H1 (cell line): ENCODE measurements at regions not wholly inside any gene's neighbourhood (a gene's known extent, or its start where the extent isn't known, plus 50 kb on each side); places are given as distances from the start of the nearest gene placed in this dataset.

Source experiments
- CTCF ChIA-PET: fragments of 300-600 bp; sonication (Branson Sonifier 250); formaldehyde crosslinking; loops from one replicate; lab custom pipeline; 2021; ENCODE audit not compliant: partially characterized antibody; lab: Charles Lee
- POLR2A ChIA-PET: fragments of 300-600 bp; sonication (Branson Sonifier 250); formaldehyde crosslinking; loops from one replicate; lab custom pipeline; 2021; ENCODE audit warnings: inconsistent platforms; ENCODE audit not compliant: partially characterized antibody; lab: Charles Lee
- DNase-seq, 2 experiments: peaks; one replicate each; pipeline versions ENCODE4 v3.0.0 to v3.0.0-alpha.2; 2010 to 2022; ENCODE audit warnings: low spot score in 2 of 2, low read depth in 1 of 2, mixed read lengths in 1 of 2
- FAIRE-seq: peaks from 2 replicates; lab custom pipeline; 2011; peaks lifted over from hg19 to GRCh38; lab: Jason Lieb, UNC
- H2AFZ ChIP-seq: 2 replicates; pipeline ENCODE4 v1.8.1; 2012; ENCODE audit warnings: low read length, inconsistent platforms
- H2AK5ac ChIP-seq: 2 replicates; pipeline ENCODE4 v1.6.1; 2013; ENCODE audit warnings: low read depth, low read length
- H2BK120ac ChIP-seq: replicated peaks from 2 replicates; pipeline ENCODE3; 2013; ENCODE audit warnings: low read depth, low read length, inconsistent platforms
- H2BK12ac ChIP-seq: 2 replicates; pipeline ENCODE4 v1.6.1; 2013; ENCODE audit warnings: low read depth, low read length
- H2BK15ac ChIP-seq: 2 replicates; pipeline ENCODE4 v1.6.1; 2013; ENCODE audit warnings: low read length
- H2BK20ac ChIP-seq: 2 replicates; pipeline ENCODE4 v1.6.1; 2013; ENCODE audit warnings: low read length
- H2BK5ac ChIP-seq: 2 replicates; pipeline ENCODE4 v1.6.1; 2013; ENCODE audit warnings: low read depth, low read length
- H3K14ac ChIP-seq: 2 replicates; pipeline ENCODE4 v1.6.1; 2013; ENCODE audit warnings: inconsistent platforms; ENCODE audit not compliant: insufficient read length
- H3K18ac ChIP-seq: 2 replicates; pipeline ENCODE4 v1.6.1; 2013; ENCODE audit warnings: low read length; ENCODE audit errors: extremely low read depth
- H3K23ac ChIP-seq: 2 replicates; pipeline ENCODE4 v1.6.1; 2013; ENCODE audit warnings: inconsistent platforms; ENCODE audit not compliant: insufficient read length
- H3K23me2 ChIP-seq: 2 replicates; pipeline ENCODE4 v1.6.1; 2013; ENCODE audit warnings: low read depth, low read length
- H3K27ac ChIP-seq: 2 replicates; pipeline ENCODE4 v1.6.1; 2011; ENCODE audit warnings: low read depth, low read length, inconsistent platforms
- H3K27me3 ChIP-seq, 4 experiments: replicated peaks in 1 of 4; 1 replicate in 1 of 4; 2 replicates in 3 of 4; pipeline versions ENCODE4 v1.6.1 to v1.8.1; 2011 to 2013; ENCODE audit warnings: low read length in 3 of 4, mild to moderate bottlenecking in 3 of 4, inconsistent platforms in 2 of 4, mixed read lengths in 2 of 4, moderate library complexity in 1 of 4; ENCODE audit not compliant: control insufficient read depth in 3 of 4, insufficient read depth in 3 of 4; ENCODE audit errors: extremely low read depth in 1 of 4
- H3K36me3 ChIP-seq, 4 experiments: 2 replicates each; pipeline versions ENCODE4 v1.6.1 to v1.8.1; 2011 to 2013; ENCODE audit warnings: mild to moderate bottlenecking in 4 of 4, low read length in 3 of 4, moderate library complexity in 2 of 4, control low read depth in 1 of 4, inconsistent platforms in 1 of 4; ENCODE audit not compliant: insufficient read depth in 4 of 4, control insufficient read depth in 2 of 4
- H3K4ac ChIP-seq: replicated peaks from 2 replicates; pipeline ENCODE3; 2013; ENCODE audit warnings: low read length, low read depth, mixed read lengths, inconsistent platforms; ENCODE audit not compliant: insufficient read length
- H3K4me1 ChIP-seq, 4 experiments: replicated peaks in 1 of 4; 1 replicate in 1 of 4; 2 replicates in 3 of 4; pipeline versions ENCODE4 v1.6.1 to v1.8.1; 2011 to 2013; ENCODE audit warnings: low read length in 3 of 4, inconsistent platforms in 2 of 4, mixed read lengths in 1 of 4; ENCODE audit not compliant: insufficient read depth in 4 of 4, control insufficient read depth in 3 of 4
- H3K4me2 ChIP-seq, 2 experiments: 2 replicates each; pipeline versions ENCODE4 v1.6.1 to v1.8.1; 2011 to 2013; ENCODE audit warnings: low read depth in 2 of 2, low read length in 2 of 2, control low read depth in 1 of 2, inconsistent platforms in 1 of 2, mild to moderate bottlenecking in 1 of 2; ENCODE audit not compliant: insufficient read depth in 1 of 2
- H3K4me3 ChIP-seq, 4 experiments: fragments of 200-600, 300-600 bp in 1 of 4; sonication (generic), shearing (Covaris generic), sonication (Bioruptor Twin) in 1 of 4; 2 replicates each; pipeline versions ENCODE4 v1.5.1 to v1.8.1; 2011 to 2016; ENCODE audit warnings: low read length in 4 of 4, low read depth in 3 of 4, control low read depth in 2 of 4, inconsistent platforms in 2 of 4, mild to moderate bottlenecking in 2 of 4, mixed read lengths in 1 of 4, moderate library complexity in 1 of 4; ENCODE audit not compliant: insufficient read depth in 2 of 4; ENCODE audit errors: extremely low read depth in 1 of 4
- H3K56ac ChIP-seq: replicated peaks from 2 replicates; pipeline ENCODE3; 2013; ENCODE audit warnings: low read depth, mild to moderate bottlenecking, mixed read lengths, low read length, inconsistent platforms; ENCODE audit not compliant: insufficient read length
- H3K79me1 ChIP-seq: 2 replicates; pipeline ENCODE4 v1.6.1; 2013; ENCODE audit warnings: low read depth, low read length, control low read depth
- H3K79me2 ChIP-seq, 2 experiments: 2 replicates each; pipeline versions ENCODE4 v1.6.1 to v1.8.1; 2012 to 2013; ENCODE audit warnings: low read length in 2 of 2, mild to moderate bottlenecking in 2 of 2, inconsistent platforms in 1 of 2; ENCODE audit not compliant: insufficient read depth in 2 of 2, control insufficient read depth in 1 of 2
- H3K9ac ChIP-seq, 4 experiments: replicated peaks in 1 of 4; 1 replicate in 1 of 4; 2 replicates in 3 of 4; pipeline versions ENCODE4 v1.6.1 to v1.8.1; 2011 to 2013; ENCODE audit warnings: low read depth in 3 of 4, low read length in 3 of 4, control low read depth in 2 of 4, mild to moderate bottlenecking in 2 of 4, moderate library complexity in 2 of 4, inconsistent platforms in 1 of 4; ENCODE audit errors: extremely low read depth in 1 of 4
- H3K9me3 ChIP-seq, 2 experiments: 2 replicates each; pipeline versions ENCODE4 v1.6.1 to v1.8.1; 2012 to 2013; ENCODE audit warnings: mild to moderate bottlenecking in 2 of 2, moderate library complexity in 2 of 2, control low read depth in 1 of 2, inconsistent platforms in 1 of 2, low read depth in 1 of 2, low read length in 1 of 2, mixed read lengths in 1 of 2; ENCODE audit not compliant: insufficient read depth in 2 of 2
- H4K20me1 ChIP-seq, 2 experiments: replicated peaks in 1 of 2; 2 replicates each; pipeline versions ENCODE3 to v1.8.1; 2011 to 2013; ENCODE audit warnings: inconsistent platforms in 2 of 2, low read length in 2 of 2, mild to moderate bottlenecking in 1 of 2; ENCODE audit not compliant: insufficient read depth in 2 of 2, control insufficient read depth in 1 of 2
- H4K5ac ChIP-seq: 2 replicates; pipeline ENCODE4 v1.6.1; 2013; ENCODE audit warnings: low read length, low read depth, mixed read lengths, inconsistent platforms; ENCODE audit not compliant: insufficient read length
- H4K8ac ChIP-seq: 2 replicates; pipeline ENCODE4 v1.8.0; 2013; ENCODE audit warnings: mild to moderate bottlenecking, moderate library complexity, low read length, inconsistent platforms; ENCODE audit not compliant: insufficient read depth; ENCODE audit errors: extremely low read depth
- H4K91ac ChIP-seq: replicated peaks from 2 replicates; pipeline ENCODE3; 2013; ENCODE audit warnings: low read length, mixed read lengths, inconsistent platforms; ENCODE audit not compliant: insufficient read length
- BCL11A ChIP-seq, 2 experiments: IDR thresholded peaks; one replicate each; pipeline ENCODE4 v1.6.1; 2011; ENCODE audit warnings: low read depth in 2 of 2, low read length in 2 of 2, mild to moderate bottlenecking in 2 of 2
- KDM1A ChIP-seq: fragments of 200-600, 300-600 bp; sonication (generic); IDR thresholded peaks from 2 replicates; pipeline ENCODE4 v1.7.1; 2016; ENCODE audit warnings: mild to moderate bottlenecking, low read length, borderline replicate concordance
- WGBS, 2 experiments: shearing (Covaris generic) in 1 of 2; methylation state at CpG; one replicate each; pipeline versions ENCODE4 v1.1.6 to v1.1.7; 2013 to 2015; ENCODE audit warnings: low lambda C conversion rate in 2 of 2, mixed read lengths in 2 of 2, inconsistent platforms in 1 of 2, low coverage in 1 of 2, missing lambda C conversion rate in 1 of 2; ENCODE audit not compliant: insufficient replicate concordance in 2 of 2, insufficient coverage in 1 of 2, insufficient read length in 1 of 2; ENCODE audit errors: extremely low coverage in 1 of 2, missing lambda C conversion rate in 1 of 2; 5-methylcytosine and 5-hydroxymethylcytosine counted together

DNA sequence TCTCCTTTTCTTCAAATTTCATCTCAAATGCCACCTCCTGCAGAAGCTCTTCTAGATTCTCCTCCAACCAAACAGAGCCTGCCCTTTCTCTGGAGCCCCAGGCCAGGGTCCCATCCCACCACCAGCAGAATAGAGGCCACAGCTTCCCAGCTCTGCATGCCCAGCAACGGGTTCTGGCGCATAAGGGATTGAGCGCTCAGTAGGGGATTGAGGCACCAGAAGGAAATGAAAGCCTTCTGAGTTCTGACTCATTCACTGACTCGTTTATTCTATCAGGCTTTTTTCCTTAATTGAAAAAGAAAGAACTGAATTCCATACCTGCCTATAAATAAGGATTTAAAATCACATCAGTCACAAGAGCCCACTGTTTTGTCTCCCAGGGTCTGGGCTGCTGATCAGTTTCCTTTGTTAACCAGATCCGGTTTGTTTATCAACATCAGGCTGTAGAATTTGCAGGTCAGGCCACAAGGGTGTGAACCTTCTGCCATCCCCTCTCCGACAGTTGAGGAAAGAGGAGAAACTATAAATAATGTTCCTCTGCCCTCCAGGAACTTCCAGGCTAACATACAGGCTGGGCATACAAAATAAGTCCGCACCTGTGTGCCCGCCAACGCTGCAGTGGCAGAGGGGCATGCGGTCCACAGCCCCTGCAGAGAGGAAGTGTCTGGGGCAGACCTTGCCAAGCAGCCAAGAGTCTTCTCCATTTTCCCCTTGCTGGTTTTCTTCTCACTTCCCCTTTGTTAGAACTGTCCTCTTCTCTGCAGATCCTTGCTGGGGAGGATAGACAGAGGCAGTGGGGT is 63.5 kb upstream of the PRDM11 start:
- Histone ChIP-seq H4K91ac (peak overlapping the region; percentile 22), H3K4me1 (peaks cover 19 to 52% (median 29%) of the 10 kb centered on the region in 4 experiments), H3K56ac (no peak overlapping the region), H2BK12ac (peak overlapping the region; percentile 84; the same call in 1 of the 2 replicates), H3K4ac (peak overlapping the region; percentile 58), H3K79me1 (no peaks in the 10 kb centered on the region), H4K5ac (peak overlapping the region; percentile 77), H3K18ac (peak overlapping the region; percentile 89), H2BK120ac (no peak overlapping the region), H3K9ac (no peak overlapping the region), H3K14ac (no peak overlapping the region), H3K27ac (peak overlapping the region; percentile 44; the same call in 1 of the 2 replicates), H2BK15ac (no peak overlapping the region), H3K36me3 (no peaks in the 10 kb centered on the region), H4K20me1 (no peaks in the 10 kb centered on the region), H3K79me2 (no peaks in the 10 kb centered on the region), H2BK5ac (peak overlapping the region; percentile 68; the same call in 1 of the 2 replicates), H4K8ac (peak overlapping the region; percentile 20; the same call in 1 of the 2 replicates), H2AK5ac (0 out of 2 replicates have a peak overlapping the region, but pooled peaks have one; percentile 54), H3K4me2 (peak overlapping the region; percentile 10 to 28), H3K23me2 (peaks cover 7% of the 10 kb centered on the region), H3K9me3 (no peaks in the 10 kb centered on the region), H3K23ac (no peak overlapping the region), H2BK20ac (peak overlapping the region; percentile 96), H3K4me3 (no peak overlapping the region), H2AFZ (no peak overlapping the region), H3K27me3 (no peaks in the 10 kb centered on the region; a peak in 1 of 7 replicates)
- DNase-seq (peak in 1 of 2 experiments; percentile 69), FAIRE-seq (peak; percentile 42)
- POLR2A ChIA-PET, result interaction anchor here (0.9 to 1.7 kb wide), 5 partner anchors 8 to 154 kb away, joined by 3 to 4 read pairs (median 3); no protein-coding TSS in a partner anchor
- 46% methylated on average over 9 of the region's 10 CpGs; no CpG with 5 or more reads in 1 of the 2 experiments for WGBS, 2 experiments
- CTCF ChIA-PET, result interaction anchor here (0.8 to 34.2 kb wide), 18 partner anchors 9 to 146 kb away, joined by 3 to 1347 read pairs (median 4); no protein-coding TSS in a partner anchor
- TF ChIP-seq KDM1A (0 out of 2 replicates have a peak, but pooled peaks have one; percentile 7), BCL11A (IDR thresholded peaks at IDR 0.05; ENCODE audit: low read depth in 2 of 2, low read length in 2 of 2) (no peak)
